GM19328 (cell line): ENCODE measurements at regions not wholly inside any gene's neighbourhood (a gene's known extent, or its start where the extent isn't known, plus 50 kb on each side); places are given as distances from the start of the nearest gene placed in this dataset.
"Not testable (repeated sequence)": the region's sequence is repeated elsewhere in the genome, so short reads cannot be mapped to it uniquely, and the experiment has no call there.

Experiments used
- ATAC-seq: cut with Tn5 transposase; IDR thresholded peaks from one replicate; pipeline ENCODE4 v1.9.1; 2021; ENCODE audit warnings: mild to moderate bottlenecking, moderate library complexity; ENCODE audit not compliant: unreplicated experiment

DNA sequence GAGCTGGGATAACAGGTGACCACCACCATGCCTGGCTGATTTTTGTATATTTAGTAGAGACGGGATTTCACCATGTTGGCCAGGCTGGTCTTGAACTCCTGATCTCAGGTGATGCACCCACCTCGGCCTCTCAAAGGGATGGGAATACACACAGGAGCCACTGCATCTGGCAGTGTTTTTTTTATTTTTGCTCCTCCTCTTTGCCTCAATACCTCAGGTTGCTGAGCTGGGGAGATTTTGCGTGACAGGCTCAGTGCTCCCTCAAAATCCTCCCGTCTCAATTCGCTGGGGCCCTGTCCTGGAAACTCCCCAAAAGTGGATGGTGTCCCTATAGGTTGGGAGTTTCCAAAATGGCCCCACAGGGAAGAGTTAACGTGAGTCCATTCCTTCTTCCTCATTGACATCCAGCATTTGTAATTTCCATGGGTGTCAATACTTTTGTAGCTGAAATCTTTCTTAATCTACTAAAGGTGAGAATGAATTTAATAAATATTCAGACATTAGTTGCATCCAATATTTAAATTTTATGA is 71.8 kb downstream of the GGTLC2 start:
- no peak for ATAC-seq

DNA sequence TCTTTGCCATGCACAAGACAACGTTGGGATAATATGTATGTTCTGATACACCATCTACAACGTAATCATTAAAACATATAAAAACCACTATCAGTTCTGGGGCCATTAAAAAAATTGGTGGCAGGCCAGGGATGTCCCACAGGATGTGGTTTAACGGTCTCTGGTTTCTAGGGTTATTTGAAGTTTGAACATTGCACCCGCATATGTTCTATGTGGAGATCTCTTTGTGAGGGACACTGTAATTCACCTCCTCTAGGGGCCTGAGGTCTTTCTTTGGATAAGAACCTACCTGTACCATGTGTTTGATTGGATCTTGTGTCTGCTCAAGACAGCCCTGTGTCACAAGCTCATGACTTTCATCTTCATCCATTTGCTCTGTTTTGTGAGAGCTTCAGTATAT is 73.2 kb downstream of the GGTLC2 start:
- ATAC-seq: no peak

DNA sequence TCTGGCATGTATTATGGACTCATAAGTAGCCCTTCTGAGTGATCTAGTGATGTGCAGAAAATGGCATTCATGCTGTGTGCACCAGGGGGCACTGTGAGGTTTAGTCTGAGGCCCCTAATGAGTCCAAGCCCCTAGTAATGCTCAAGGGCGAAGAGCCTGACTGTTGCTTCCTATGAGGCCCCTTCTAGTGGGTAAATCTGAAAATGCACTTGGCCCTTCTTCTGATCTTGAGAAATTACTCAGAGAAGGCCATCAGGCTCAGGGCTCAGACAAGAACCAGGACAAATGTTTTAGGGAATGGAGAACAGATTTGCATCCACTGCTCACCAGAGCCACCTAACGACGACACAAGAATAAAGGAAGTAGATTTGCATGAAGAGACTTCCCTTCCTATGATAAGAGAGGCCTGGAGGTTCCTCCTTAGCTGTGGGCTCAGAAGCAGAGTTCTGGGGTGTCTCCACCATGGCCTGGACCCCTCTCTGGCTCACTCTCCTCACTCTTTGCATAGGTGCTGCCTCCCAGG is 75.8 kb downstream of the GGTLC2 start:
- peak; percentile 48 for ATAC-seq

DNA sequence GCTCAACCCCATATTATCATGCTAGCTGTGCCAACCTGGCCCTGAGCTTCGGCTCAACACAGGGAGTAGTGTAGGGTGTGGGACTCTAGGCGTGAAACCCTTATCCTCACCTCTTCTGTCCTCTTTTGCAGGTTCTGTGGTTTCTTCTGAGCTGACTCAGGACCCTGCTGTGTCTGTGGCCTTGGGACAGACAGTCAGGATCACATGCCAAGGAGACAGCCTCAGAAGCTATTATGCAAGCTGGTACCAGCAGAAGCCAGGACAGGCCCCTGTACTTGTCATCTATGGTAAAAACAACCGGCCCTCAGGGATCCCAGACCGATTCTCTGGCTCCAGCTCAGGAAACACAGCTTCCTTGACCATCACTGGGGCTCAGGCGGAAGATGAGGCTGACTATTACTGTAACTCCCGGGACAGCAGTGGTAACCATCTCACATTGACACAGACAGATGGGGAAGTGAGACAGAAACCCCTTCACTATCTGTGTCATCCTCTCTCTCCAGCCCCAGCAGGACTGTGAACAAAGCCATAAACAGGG is 76.4 kb downstream of the GGTLC2 start:
- peak; percentile 61 for ATAC-seq

DNA sequence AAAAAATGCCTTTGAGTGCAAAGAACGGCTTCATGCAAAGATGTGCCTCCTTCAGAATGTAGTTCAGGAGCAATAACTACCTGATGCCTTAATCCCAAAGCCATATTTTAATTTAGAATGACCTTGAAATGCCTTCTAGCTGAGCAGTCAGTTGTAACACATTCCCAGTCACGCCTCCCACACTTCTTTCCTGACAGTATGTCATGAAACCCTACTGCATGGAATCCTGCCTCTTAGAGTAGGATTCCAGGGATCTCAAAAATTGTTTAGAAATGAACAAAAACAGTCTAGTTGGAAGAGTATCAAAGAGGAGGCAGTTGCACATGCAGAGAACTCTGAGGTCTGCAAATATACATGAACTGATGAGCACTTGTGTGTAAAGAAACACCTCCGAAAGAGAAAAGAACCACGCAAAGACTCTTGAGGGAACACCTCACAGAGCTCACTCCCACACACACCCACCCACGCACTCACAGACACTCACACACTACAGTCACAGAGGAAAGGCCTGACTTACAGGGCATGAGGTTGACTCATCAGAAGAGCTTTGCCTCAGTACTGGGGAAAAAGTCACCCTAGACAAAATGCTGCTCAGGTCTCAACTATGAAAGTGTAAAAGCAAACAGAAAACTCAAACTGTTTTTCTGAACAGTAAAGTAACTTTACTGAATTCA is 77.4 kb downstream of the GGTLC2 start:
- no peak for ATAC-seq

DNA sequence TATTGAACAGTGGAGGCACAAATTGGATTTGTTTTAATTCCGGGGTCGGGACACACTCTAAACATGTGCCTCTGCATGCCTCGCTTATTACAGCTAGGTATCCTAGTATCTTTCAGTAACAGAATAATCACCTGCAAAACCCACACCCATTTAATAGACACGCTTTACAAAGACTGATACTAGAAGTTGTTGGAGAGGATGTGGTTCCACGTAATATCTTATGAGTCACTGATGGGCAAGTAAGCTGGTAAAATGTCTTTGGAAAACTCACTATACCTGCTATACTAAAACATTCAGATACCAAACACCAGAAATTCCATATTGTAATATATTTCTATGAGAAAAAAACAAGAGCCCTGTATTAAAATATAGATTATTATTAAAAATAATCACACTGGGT is 84.0 kb downstream of the GGTLC2 start:
- ATAC-seq: no peak

DNA sequence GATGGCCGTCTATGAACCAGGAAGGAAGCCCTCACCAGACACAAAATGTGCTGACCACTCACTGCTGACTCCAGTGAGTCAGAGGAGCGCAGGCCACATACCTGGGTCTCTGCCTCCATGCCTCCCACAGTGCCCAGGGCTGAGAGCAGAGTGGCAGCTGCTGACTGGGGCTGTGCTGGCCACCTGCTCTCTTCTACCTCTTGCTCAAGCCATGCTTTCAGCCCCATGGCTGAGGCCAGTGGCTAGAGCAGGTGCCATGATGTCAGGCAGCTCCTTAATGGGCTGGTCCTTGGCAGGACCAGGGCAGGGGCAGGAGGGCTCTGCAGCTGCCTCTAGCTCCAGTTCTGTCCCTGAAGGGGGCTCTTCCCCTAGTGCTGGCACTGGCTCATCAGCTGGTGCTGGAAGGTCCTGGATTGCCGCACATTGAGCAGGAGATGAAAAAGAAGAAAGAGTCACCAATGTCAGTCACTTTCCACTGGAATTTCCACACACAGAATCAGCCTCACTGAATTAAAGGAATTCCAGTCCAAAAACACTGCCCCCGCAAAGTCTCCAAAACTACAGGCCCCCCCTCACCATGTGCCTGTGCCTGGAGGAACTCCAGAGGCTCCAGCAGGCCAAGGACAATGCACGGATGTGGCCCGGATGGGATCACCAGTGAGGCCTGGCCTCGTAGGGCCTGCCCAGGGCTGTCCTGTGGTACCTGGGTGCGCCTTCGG is 86.4 kb downstream of the GGTLC2 start:
- ATAC-seq: no peak

DNA sequence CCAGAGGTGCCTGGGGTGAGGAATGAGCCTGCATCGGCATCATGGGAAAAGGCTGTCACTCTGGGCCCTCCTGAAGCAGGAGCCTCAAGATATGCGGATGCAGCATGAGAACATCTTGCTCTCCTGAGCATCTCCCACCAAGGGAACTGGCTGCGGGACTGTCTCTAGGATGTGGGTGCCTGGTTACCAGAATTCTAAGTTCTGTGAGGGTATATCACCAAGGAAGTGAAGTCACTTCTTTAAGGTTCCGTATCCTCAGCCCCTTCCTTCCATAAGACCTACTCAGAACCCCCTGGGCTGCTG is 86.9 kb downstream of the GGTLC2 start:
- ATAC-seq: no peak

DNA sequence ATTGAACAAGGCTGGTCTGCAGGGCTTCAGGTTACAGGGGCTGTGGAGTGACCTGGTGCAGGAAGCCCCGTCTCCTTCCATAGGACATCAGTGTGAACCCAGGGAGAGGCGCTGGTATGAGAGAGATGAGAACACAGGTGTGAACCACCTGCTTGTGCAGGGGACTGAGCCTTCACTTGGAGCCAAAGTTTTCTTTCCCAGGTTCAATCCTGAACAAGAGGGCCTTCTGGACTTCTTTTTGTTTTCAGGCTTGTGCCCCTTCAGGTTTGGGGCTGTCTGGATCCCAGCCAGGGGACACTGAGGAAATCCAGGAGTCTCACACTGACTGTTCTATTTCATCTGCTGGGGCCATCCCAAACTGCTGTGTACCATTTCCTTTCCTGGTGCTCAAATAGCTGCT is 88.6 kb downstream of the GGTLC2 start:
- not testable (repeated sequence) for ATAC-seq

DNA sequence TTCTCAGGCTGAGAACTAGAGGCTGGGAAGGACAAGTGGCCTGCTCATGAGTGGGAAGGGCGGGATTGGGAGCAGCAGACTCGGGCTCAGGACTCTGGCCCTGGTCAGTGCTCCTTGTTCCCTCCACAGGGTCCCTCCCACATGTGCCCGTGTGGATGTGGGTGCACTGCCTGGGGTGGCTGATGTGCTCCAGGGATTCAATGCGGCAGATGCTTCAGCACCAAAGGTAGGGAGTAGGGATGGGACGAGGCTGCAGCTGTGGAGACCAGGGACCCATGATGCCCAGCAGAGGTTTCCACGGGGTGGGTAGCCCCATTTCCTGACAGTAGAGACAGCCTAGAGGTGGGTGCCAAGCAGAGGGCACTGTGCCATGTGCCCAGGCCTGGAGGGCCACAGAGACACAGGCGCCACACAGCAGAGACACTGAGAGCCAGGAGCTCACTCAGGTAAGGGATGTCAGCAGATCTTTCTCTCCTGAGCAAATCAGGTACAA is 89.5 kb downstream of the GGTLC2 start:
- ATAC-seq: no peak

DNA sequence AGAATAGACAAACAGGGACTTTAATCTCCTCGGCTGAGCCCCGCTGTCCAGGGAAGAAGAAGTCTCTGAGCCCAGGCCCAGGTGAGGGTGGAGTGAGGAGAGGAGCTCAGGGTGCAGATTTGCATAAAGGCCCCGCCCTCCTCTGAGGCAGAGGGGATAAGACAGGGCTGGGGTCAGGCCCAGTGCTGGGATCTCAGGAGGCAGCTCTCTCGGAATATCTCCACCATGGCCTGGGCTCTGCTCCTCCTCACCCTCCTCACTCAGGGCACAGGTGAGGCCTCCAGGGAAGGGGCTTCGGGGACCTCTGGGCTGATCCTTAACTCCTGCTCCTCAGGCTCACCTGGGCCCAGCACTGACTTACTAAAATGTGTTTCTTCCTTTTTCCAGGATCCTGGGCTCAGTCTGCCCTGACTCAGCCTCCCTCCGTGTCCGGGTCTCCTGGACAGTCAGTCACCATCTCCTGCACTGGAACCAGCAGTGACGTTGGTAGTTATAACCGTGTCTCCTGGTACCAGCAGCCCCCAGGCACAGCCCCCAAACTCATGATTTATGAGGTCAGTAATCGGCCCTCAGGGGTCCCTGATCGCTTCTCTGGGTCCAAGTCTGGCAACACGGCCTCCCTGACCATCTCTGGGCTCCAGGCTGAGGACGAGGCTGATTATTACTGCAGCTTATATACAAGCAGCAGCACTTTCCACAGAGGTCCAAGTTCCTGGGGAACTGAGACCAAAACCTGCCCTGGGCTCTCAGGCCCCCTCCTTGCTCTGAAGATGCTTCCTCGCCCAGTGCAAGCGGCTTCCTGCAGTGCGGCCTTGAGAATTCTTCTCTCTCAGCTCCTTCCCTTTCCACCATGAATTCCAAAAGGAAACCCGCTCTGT is 90.2 kb downstream of the GGTLC2 start:
- ATAC-seq: not testable (repeated sequence)

DNA sequence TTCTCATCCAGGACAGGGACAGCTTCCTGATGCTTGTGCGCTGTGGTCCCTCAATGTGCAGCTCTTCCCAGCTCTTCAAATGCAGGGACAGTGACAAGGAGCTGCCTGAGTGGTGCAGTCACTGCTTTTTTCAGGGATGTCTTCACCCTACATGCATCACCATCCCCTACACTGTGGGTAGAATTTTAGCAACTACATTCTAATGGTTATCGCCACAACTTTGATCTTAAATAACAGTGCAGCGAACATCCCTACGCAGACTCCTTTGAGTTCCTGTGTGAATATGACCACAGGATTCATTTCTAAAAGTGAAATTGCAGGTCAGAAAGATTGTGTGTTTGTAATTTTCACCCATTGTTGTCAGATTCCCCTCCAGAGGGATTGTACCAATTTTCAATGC is 90.9 kb downstream of the GGTLC2 start:
- ATAC-seq: not testable (repeated sequence)

DNA sequence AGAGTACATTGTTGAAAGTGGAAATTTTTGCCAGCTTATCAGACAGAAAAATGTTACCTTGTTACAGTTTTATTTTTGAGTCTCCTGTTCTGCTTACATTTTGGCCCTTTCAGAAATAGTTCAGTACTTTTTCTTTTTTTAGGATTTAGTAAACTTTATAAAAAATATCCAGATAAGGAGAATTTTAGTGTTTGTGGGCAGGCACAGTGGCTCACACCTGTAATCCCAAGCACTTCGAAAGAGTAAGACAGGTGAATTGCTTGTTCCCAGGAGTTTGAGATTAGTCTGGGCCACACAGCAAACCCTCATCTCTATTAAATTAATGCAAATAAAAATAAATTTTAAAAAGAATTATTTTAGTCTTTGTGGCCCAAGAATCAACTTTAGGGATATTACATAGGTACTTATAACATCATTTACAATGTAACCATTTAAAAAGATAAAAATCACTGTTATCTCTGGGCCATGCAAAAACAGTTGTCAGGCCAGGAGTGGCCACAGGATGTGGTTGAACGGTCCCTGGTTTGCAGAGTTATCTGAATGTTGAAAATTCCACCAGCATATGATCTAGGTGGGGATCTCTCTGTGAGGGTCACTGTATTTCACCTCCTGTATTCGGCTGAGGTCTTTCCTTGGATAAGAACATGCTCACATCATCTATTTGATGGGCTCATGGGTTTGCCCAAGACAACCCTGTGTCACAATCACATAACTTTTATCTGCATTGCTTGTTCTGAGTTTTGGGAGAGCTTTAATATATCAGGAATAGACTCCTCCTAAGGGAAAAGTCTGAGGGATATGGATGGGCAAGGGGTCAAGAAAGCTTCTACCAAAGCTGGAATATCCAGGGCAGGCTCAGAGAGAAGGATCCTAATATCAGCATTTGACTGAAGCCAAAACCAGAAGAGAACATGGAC is 91.5 kb downstream of the GGTLC2 start:
- no peak for ATAC-seq

DNA sequence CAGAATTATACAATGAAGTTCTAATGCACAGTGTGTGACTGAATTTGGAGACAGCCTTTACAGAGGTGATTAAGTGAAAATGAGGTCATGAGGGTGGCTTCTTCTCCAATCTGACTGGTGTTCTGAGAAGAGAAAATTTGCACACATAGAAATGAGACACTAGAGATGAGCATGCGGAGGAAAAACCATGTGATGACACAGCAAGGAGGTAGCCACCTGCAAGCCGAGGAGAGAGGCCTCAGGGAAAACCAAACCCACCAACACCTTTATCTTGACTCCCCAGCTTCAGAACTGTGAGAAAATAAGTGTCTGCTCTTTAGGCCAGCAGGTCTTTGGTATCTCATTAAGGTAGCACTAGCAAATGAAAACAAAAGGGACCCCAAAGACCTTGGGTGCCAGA is 93.2 kb downstream of the GGTLC2 start:
- no peak for ATAC-seq

DNA sequence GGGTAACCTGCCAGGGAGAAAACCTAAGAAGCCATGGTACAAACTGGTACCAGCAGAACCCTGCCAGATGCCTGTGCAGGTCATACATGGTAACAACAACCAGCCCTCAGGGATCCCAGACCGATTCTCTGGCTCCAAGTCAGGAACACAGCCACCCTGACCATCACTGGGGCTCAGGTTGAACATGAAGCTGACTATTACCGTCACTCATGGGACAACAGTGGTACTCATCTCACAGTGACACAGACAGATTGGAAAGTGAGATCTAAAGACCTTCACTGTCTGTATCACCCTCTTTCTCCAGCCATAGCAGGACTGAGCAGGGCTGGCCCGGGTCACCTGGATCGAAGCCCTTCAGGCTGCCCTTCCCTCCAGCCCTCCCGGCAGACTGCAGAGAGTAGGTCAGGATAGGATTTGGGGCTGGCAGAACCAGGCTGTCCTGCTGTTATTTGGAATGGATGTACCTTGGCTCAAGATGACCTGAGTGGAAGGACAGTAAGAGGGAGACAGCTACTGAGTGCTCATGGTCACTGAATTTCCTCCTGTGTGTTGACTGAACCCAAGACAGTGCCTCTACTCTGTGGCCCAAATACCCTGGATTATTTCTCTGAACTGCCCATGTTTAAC is 94.7 kb downstream of the GGTLC2 start:
- no peak for ATAC-seq

DNA sequence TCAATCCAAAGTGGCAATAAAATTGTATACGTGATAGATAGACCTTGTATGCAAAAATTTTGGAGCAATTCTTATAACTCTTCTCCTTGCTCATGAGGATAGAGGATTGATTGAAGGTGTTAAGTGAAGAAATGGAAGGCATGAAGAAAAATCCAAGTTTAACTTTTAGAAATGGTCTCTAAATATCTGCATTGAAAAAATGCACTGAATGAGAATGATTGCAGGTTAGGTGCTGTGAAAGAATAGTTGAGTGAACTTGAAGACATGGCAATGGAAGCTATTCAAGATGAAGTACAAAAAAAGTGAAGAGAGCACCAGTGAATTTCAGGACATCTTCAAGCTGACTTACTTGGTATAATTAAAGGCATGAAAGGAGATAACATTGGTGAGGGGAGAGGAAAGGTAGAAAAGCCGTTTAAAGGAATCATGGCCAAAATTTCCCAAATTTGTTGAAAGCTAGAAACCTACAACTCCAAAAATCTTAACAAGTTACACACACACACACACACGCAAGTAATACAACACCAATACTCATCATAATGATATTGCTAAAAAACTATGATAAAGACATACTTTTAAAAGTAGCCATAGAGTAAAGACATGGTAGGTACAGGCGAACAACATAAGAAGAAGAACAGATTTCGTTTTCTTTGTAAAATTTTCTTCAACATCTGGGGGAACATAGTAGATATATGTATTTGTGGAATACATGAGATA is 96.3 kb downstream of the GGTLC2 start:
- ATAC-seq: no peak

DNA sequence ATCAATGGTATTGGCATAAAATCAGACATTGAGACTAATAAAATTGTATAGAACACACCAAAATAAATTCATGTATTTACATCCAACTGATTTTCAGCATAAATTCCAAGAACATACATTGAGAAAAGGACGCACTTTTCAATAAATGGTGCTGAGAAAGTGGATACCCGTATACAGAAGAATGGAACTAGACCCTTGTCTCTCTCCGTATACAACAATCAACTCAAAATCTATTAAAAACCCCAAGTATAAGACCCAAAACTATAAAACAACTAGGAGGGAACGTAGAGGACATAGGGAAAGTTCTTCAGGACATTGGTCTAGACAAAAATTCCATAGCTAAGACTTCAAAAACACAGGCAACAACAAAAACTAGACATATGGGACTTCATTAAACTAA is 97.4 kb downstream of the GGTLC2 start:
- no peak for ATAC-seq

DNA sequence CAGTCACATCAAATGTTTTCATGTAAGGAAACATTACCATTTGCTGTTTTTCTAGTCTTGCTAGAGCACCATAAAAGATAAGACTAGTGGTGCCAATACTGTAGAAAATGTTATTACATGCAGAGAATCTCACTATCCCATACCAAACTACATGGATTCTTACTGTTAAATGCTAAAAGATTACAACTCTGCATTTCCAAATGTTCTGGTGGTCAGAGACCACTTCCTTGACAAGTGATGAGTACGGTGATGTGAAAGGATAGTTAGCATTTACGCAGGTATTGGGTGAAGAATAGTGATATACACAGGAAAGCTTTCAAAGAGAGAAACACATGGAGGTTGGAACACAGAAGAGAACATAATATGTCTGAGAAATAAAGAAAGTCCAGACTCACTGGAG is 98.2 kb downstream of the GGTLC2 start:
- ATAC-seq: no peak
